ENCODE measurements at regions not wholly inside any gene's neighbourhood (a gene's known extent, or its start where the extent isn't known, plus 50 kb on each side); places are given as distances from the start of the nearest gene placed in this dataset.

DNA sequence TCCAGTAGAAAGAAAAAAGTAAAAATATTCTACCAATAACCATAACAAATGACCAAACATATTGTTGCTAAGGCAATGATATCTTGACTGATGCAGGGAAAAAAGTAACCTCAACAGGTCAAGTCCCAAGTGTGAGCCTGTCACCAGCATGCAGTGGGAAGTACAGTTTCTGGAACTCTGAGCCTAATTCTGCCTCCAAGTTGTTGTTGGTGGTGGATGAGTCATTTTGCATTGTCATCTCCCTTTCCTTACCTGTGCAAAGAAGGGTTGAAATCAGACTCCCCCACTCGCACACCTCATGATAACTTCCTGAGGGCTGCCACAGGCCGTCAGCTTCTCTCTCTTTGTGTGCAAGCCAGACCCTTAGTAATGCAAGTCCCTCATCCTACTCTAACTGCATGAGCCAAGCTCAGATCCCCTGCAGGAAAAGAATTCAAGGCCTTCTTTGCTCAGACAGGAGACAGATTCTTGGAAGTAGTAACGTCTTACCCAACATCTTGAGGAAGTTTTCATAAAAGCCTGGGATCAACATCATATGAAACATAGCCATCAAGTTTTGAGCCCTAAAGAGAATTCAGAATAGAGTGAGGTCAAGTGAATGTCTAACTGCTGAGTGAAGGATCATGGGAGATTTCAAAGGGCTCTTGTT, 207.6 kb upstream of the FOXA2 start:
- no peaks in the 10 kb centered on the region for H3K9me3 ChIP-seq (ENCODE audit: control insufficient read depth, low read depth, low read length)
- H3K27ac ChIP-seq (ENCODE audit: low read length), result no peak overlapping the region
- no peak overlapping the region for H3K4me3 ChIP-seq (ENCODE audit: low read length)
- no CpG with 5 or more reads among the region's 3 CpGs for WGBS (ENCODE audit: insufficient coverage, low lambda C conversion rate)
- no peaks in the 10 kb centered on the region for H3K36me3 ChIP-seq (ENCODE audit: control insufficient read depth, insufficient read depth, low read length)
- H3K27me3 ChIP-seq (ENCODE audit: control insufficient read depth, insufficient read depth, low read length), result peaks cover 3% of the 10 kb centered on the region
- DNase-seq, result no peak
- no peaks in the 10 kb centered on the region for H3K4me1 ChIP-seq (ENCODE audit: control insufficient read depth, insufficient read depth, low read length)

DNA sequence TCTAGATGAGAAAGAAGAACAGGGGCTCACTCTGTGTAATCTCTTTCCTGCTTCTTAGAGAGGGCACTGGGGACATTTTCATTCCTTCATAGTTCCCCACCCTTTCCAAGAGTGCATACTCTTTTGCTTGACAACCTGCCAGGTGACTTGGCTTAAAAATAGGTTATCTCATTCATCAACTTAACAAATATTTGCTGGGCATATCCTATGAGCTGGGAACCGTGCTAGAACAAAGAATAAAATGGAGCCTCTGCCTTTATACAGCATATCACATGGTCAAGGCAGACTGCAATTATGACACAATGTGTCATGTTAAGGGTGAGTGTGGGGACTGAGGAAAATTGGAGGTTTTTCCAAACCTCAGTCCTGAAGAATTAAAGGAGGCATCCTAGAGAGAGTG, 209.8 kb upstream of the FOXA2 start:
- no peak for DNase-seq
- Histone ChIP-seq H3K4me3 (ENCODE audit: low read length) (no peak overlapping the region), H3K9me3 (ENCODE audit: control insufficient read depth, low read depth, low read length) (no peaks in the 10 kb centered on the region), H3K4me1 (ENCODE audit: control insufficient read depth, insufficient read depth, low read length) (no peaks in the 10 kb centered on the region), H3K27ac (ENCODE audit: low read length) (no peak overlapping the region), H3K36me3 (ENCODE audit: control insufficient read depth, insufficient read depth, low read length) (no peaks in the 10 kb centered on the region), H3K27me3 (ENCODE audit: control insufficient read depth, insufficient read depth, low read length) (no peaks in the 10 kb centered on the region)
- no CpG with 5 or more reads among the region's 1 CpG for WGBS (ENCODE audit: insufficient coverage, low lambda C conversion rate)

DNA sequence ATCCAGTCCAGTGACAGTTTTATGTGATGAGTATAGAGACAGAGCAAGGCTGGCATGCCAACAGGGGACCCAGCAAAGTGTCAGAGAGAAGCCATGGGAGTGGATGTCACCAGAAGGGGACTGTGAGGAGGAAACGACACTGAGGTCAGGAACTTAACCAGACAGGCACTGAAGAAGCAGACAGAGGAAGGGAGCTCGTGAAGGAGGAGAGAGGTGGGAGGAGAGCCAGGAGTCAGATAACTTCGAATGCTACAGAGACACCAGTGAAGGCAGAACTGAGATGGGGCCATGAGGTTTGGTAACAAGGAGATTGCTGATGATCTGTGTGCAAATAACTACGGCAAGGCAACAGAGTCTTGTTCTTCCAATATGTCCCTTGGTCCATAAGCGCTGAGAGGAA, 211.1 kb upstream of the FOXA2 start:
- Histone ChIP-seq H3K4me1 (ENCODE audit: control insufficient read depth, insufficient read depth, low read length) (no peaks in the 10 kb centered on the region), H3K36me3 (ENCODE audit: control insufficient read depth, insufficient read depth, low read length) (no peaks in the 10 kb centered on the region), H3K9me3 (ENCODE audit: control insufficient read depth, low read depth, low read length) (no peaks in the 10 kb centered on the region), H3K27me3 (ENCODE audit: control insufficient read depth, insufficient read depth, low read length) (no peaks in the 10 kb centered on the region), H3K4me3 (ENCODE audit: low read length) (no peak overlapping the region), H3K27ac (ENCODE audit: low read length) (no peak overlapping the region)
- no CpG with 5 or more reads among the region's 5 CpGs for WGBS (ENCODE audit: insufficient coverage, low lambda C conversion rate)
- DNase-seq, result no peak

DNA sequence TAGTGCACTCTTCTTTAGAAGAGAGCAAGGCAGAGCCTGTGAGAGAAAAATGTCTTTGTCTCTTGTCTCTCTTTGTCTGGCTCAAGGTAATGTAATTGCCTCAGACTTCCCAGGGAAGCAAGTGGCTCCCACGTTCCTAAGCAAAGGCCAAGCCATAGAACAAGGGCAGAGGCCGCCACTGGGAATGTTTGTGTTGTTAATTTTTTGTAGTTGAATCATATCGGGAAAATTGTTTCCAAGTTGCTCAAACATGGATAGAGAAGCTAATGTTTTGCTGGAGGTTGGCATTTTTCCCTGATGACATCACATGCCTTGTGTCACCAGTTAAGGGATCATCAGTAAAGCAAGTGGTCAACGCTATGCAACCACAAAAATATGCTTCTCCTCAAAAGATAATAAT, 211.5 kb upstream of the FOXA2 start:
- no peaks in the 10 kb centered on the region for H3K4me1 ChIP-seq (ENCODE audit: control insufficient read depth, insufficient read depth, low read length)
- no peak overlapping the region for H3K27ac ChIP-seq (ENCODE audit: low read length)
- no peaks in the 10 kb centered on the region for H3K27me3 ChIP-seq (ENCODE audit: control insufficient read depth, insufficient read depth, low read length)
- H3K9me3 ChIP-seq (ENCODE audit: control insufficient read depth, low read depth, low read length), result no peaks in the 10 kb centered on the region
- WGBS (ENCODE audit: insufficient coverage, low lambda C conversion rate), result 92% methylated on average over 2 of the region's 4 CpGs
- H3K36me3 ChIP-seq (ENCODE audit: control insufficient read depth, insufficient read depth, low read length), result no peaks in the 10 kb centered on the region
- no peak overlapping the region for H3K4me3 ChIP-seq (ENCODE audit: low read length)
- peak; percentile 20 to 33 for DNase-seq

DNA sequence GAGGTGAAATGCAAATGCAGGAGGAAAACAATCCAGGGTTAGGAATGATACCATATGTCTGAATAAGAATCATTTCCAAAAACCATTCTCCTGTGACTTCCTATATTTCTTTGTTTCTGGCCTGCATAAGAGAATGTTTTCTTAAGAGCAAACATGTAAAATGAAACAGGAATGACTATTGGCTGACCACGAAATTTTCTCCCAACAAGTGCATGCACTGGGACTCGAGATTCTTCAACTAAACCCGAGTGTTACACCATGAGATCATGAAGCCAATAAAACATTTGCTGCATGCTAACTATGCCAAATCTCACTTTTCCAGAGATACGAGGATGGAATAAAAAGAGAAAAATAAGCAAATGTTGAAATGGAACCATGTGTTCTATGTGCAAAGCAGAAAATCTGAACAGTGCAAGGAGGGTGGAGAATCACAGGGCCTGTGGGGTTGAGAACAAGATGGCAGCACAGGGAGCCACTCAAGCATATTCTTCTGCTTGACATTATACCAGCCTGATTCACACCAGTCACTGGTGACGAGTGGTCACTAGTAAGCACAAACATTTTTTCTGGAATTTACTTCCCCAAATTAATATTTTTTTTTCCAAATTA, 212.2 kb upstream of the FOXA2 start:
- H3K4me1 ChIP-seq (ENCODE audit: control insufficient read depth, insufficient read depth, low read length), result no peaks in the 10 kb centered on the region
- H3K36me3 ChIP-seq (ENCODE audit: control insufficient read depth, insufficient read depth, low read length), result no peaks in the 10 kb centered on the region
- DNase-seq, result peak in 1 of 2 donors; percentile 23
- 66% methylated on average over 2 of the region's 5 CpGs for WGBS (ENCODE audit: insufficient coverage, low lambda C conversion rate)
- no peaks in the 10 kb centered on the region for H3K27me3 ChIP-seq (ENCODE audit: control insufficient read depth, insufficient read depth, low read length)
- H3K9me3 ChIP-seq (ENCODE audit: control insufficient read depth, low read depth, low read length), result no peaks in the 10 kb centered on the region
- H3K4me3 ChIP-seq (ENCODE audit: low read length), result no peak overlapping the region
- no peak overlapping the region for H3K27ac ChIP-seq (ENCODE audit: low read length)

DNA sequence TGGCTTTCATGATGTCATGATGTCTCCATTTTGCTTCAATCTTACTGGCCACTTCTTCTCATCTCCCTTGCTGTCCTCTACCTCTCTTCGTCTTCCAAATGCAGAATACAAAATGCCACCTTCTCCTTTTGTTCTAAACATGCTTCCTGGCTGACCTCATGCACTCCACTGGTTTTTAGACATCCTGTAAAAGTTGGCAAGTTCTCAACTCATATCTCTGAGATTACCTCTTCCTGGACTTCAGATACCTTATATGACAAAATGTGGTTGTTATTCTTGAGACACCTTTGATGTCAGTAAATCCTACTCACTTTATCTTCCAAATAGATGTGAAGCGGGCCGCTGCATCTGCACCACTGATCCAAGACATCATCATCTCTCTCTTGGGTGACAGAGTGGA, 212.7 kb upstream of the FOXA2 start:
- Histone ChIP-seq H3K4me1 (ENCODE audit: control insufficient read depth, insufficient read depth, low read length) (no peaks in the 10 kb centered on the region), H3K36me3 (ENCODE audit: control insufficient read depth, insufficient read depth, low read length) (no peaks in the 10 kb centered on the region), H3K27me3 (ENCODE audit: control insufficient read depth, insufficient read depth, low read length) (no peaks in the 10 kb centered on the region), H3K9me3 (ENCODE audit: control insufficient read depth, low read depth, low read length) (no peaks in the 10 kb centered on the region), H3K4me3 (ENCODE audit: low read length) (no peak overlapping the region), H3K27ac (ENCODE audit: low read length) (no peak overlapping the region)
- 100% methylated on average over 1 of the region's 3 CpGs for WGBS (ENCODE audit: insufficient coverage, low lambda C conversion rate)
- DNase-seq, result no peak

DNA sequence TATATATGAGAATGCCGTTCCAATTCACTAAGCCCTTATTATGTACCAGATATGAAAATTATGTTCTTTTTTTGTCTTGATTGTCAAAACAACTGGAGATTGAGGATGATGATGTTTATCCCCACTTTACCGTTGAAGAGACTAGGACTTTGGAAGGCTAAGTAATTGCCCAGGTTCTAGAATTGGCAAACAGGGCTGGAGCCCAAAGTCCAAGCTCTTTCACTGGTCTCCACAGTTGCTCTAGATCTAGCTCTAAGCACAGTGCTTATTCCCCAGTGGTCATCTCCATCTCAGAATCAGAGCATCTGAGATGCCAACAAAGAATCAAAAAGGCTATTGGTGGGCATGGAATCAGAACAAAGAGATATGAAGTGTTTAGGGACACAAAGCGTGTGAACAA, 215.3 kb upstream of the FOXA2 start:
- no peak for DNase-seq
- Histone ChIP-seq H3K36me3 (ENCODE audit: control insufficient read depth, insufficient read depth, low read length) (no peaks in the 10 kb centered on the region), H3K4me1 (ENCODE audit: control insufficient read depth, insufficient read depth, low read length) (no peaks in the 10 kb centered on the region), H3K9me3 (ENCODE audit: control insufficient read depth, low read depth, low read length) (no peaks in the 10 kb centered on the region), H3K27ac (ENCODE audit: low read length) (no peak overlapping the region), H3K4me3 (ENCODE audit: low read length) (no peak overlapping the region), H3K27me3 (ENCODE audit: control insufficient read depth, insufficient read depth, low read length) (peaks cover 2% of the 10 kb centered on the region)
- 100% methylated on average over 1 of the region's 3 CpGs for WGBS (ENCODE audit: insufficient coverage, low lambda C conversion rate)

DNA sequence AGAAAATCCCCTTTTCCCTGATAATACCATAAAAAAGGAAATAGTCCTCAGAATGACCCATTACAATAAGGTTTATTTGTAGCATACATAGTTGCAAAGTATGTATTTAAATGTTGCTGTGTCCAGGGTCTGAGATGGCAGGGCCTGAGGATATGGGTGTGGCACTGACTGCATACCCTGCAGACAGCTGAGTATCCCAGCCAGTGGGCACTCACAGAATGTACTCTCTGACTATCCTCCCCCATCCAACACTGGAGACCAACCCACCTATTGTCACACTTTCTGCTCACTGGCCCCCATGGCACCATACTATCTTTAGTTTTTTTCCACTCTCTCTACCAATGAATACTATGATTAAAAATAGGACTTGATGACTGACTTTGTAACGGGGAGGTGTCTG, 215.8 kb upstream of the FOXA2 start:
- peaks cover 2% of the 10 kb centered on the region for H3K27me3 ChIP-seq (ENCODE audit: control insufficient read depth, insufficient read depth, low read length)
- no peaks in the 10 kb centered on the region for H3K4me1 ChIP-seq (ENCODE audit: control insufficient read depth, insufficient read depth, low read length)
- no peak overlapping the region for H3K27ac ChIP-seq (ENCODE audit: low read length)
- no peak for DNase-seq
- no peaks in the 10 kb centered on the region for H3K9me3 ChIP-seq (ENCODE audit: control insufficient read depth, low read depth, low read length)
- H3K4me3 ChIP-seq (ENCODE audit: low read length), result no peak overlapping the region
- 75% methylated on average over 1 of the region's 1 CpG for WGBS (ENCODE audit: insufficient coverage, low lambda C conversion rate)
- H3K36me3 ChIP-seq (ENCODE audit: control insufficient read depth, insufficient read depth, low read length), result no peaks in the 10 kb centered on the region

DNA sequence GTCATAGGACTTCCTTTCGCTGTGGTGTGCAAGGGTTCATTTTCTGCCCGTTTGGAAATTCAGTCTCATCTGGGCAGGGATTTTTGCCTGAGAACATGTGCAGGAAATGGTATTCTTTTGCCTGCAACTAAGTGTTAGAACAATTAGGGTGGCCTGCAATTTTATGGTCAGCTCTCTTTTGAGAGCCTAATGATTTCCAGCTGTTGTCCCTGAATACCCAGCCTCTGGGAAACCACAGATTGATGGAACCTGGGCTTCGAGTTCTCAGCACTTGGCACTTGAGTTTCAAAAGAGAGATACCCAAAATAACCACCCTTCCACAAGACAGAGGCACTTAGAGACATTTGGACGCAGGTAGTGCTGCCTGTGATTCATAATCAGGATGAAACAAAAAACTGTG, 217.2 kb upstream of the FOXA2 start:
- Histone ChIP-seq H3K9me3 (ENCODE audit: control insufficient read depth, low read depth, low read length) (no peaks in the 10 kb centered on the region), H3K36me3 (ENCODE audit: control insufficient read depth, insufficient read depth, low read length) (no peaks in the 10 kb centered on the region), H3K4me1 (ENCODE audit: control insufficient read depth, insufficient read depth, low read length) (no peaks in the 10 kb centered on the region), H3K27ac (ENCODE audit: low read length) (no peak overlapping the region), H3K4me3 (ENCODE audit: low read length) (no peak overlapping the region), H3K27me3 (ENCODE audit: control insufficient read depth, insufficient read depth, low read length) (peaks cover 2% of the 10 kb centered on the region)
- DNase-seq, result no peak
- no CpG with 5 or more reads among the region's 4 CpGs for WGBS (ENCODE audit: insufficient coverage, low lambda C conversion rate)

DNA sequence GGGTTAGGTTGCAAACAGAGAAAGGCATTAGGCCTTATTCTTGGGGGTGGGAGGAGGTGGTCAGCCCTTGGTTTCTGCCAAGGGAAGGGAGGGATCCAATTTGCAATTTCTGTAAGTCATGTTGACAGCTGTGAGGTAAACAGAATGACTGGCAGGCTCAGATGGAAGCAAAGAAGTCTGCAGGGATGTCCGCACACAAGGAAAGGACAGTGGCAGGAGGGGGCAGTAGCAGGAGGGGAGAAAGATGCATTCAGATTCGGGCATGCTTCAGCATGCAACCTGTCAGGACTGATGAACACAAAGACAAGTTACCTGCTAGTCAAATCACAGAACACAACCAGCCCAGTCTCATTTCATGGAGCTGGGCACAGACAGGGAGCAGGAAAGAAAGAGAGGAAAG, 217.9 kb upstream of the FOXA2 start:
- no peak for DNase-seq
- no peak overlapping the region for H3K27ac ChIP-seq (ENCODE audit: low read length)
- H3K9me3 ChIP-seq (ENCODE audit: control insufficient read depth, low read depth, low read length), result no peaks in the 10 kb centered on the region
- no peaks in the 10 kb centered on the region for H3K4me1 ChIP-seq (ENCODE audit: control insufficient read depth, insufficient read depth, low read length)
- WGBS (ENCODE audit: insufficient coverage, low lambda C conversion rate), result no CpG with 5 or more reads among the region's 2 CpGs
- peaks cover 2% of the 10 kb centered on the region for H3K27me3 ChIP-seq (ENCODE audit: control insufficient read depth, insufficient read depth, low read length)
- no peaks in the 10 kb centered on the region for H3K36me3 ChIP-seq (ENCODE audit: control insufficient read depth, insufficient read depth, low read length)
- no peak overlapping the region for H3K4me3 ChIP-seq (ENCODE audit: low read length)

DNA sequence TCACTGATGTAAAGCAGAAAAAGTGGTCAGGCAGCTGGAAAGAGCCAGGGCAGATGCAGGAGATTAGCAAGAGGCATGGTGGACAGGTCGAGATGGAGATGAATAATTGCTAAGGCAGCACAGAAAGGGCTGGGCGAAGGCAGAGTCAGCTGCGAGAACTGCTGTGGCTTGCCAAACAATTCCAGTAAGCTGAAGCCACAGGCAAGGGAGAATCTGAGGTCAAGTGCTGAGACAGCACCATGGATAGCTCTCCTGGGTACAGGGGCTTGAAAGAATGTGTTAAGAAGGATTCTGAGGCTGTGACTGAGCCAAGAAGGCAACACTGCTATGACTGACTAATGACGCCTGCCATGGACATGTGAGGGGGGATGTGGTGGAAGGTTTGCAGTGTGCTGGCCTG, 220.8 kb upstream of the FOXA2 start:
- WGBS (ENCODE audit: insufficient coverage, low lambda C conversion rate), result no CpG with 5 or more reads among the region's 4 CpGs
- no peaks in the 10 kb centered on the region for H3K36me3 ChIP-seq (ENCODE audit: control insufficient read depth, insufficient read depth, low read length)
- H3K4me3 ChIP-seq (ENCODE audit: low read length), result no peak overlapping the region
- no peak overlapping the region for H3K27ac ChIP-seq (ENCODE audit: low read length)
- DNase-seq, result peak in 1 of 2 donors; percentile 9
- peaks cover 2% of the 10 kb centered on the region for H3K27me3 ChIP-seq (ENCODE audit: control insufficient read depth, insufficient read depth, low read length)
- H3K9me3 ChIP-seq (ENCODE audit: control insufficient read depth, low read depth, low read length), result no peaks in the 10 kb centered on the region
- H3K4me1 ChIP-seq (ENCODE audit: control insufficient read depth, insufficient read depth, low read length), result no peaks in the 10 kb centered on the region
